Ishikawa (cell line): ENCODE measurements at regions not wholly inside any gene's neighbourhood (a gene's known extent, or its start where the extent isn't known, plus 50 kb on each side); places are given as distances from the start of the nearest gene placed in this dataset.

Experiments
- TAF1 ChIP-seq: IDR thresholded peaks from 2 replicates; pipeline ENCODE4 v1.6.1; 2012; ENCODE audit warnings: low read depth, mild to moderate bottlenecking
- TEAD4 ChIP-seq: IDR thresholded peaks from 2 replicates; pipeline ENCODE4 v1.6.1; 2012

DNA sequence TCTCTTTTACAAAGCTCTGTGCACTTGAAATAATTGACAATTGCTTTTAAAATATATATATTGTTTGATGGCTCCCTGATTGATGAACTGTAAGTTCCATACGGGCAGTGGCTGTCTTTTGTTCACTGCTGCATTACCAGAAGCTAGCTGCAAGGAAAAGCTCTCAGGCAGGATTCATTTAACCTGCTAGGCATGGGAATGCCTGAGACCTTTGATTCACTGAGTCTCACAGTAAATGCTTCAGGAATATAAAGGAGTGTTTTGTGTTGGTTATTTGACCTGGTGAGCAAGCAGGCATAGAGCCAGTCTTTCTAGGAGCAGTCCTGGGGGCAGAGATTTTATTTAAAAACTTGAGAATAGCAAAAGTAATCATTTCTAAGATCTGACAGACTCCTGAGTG is 193.2 kb upstream of the ITGA4 start:
- TF ChIP-seq TAF1 (no peak), TEAD4 (no peak)
